ENCODE measurements at regions not wholly inside any gene's neighbourhood (a gene's known extent, or its start where the extent isn't known, plus 50 kb on each side); places are given as distances from the start of the nearest gene placed in this dataset.

GRCh38 chr11:127157225-127157624 is 156.7 kb upstream of the KIRREL3 start:
- no peak for DNase-seq (ENCODE audit: low read depth in 3 of 3)

GRCh38 chr11:127149410-127149809 is 148.8 kb upstream of the KIRREL3 start:
- no peak for DNase-seq (ENCODE audit: low read depth in 3 of 3)

- no peak for DNase-seq (ENCODE audit: low read depth in 3 of 3)
These were observed 142.7 kb upstream of the KIRREL3 start for GRCh38 chr11:127143251-127143650.

DNA sequence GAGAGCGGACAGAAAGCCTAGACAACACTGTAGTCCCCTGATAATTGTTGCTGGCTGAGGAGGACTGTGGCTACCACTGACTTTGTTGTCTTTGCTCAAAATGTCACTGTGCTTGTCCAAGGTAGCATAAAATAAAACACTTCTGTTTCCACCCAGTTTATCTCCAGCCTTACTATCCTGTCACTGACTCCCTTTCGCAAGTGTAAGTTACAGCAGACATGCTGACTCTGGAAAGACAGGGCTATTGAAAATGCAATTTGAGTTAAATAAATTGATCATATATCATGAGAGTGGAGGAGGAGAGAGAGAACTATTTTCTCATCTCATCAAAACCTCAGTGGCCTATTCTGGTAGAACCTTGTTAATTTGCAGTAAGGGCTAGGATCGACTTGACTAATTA is 138.0 kb upstream of the KIRREL3 start:
- no peak for DNase-seq (ENCODE audit: low read depth in 3 of 3)

DNA sequence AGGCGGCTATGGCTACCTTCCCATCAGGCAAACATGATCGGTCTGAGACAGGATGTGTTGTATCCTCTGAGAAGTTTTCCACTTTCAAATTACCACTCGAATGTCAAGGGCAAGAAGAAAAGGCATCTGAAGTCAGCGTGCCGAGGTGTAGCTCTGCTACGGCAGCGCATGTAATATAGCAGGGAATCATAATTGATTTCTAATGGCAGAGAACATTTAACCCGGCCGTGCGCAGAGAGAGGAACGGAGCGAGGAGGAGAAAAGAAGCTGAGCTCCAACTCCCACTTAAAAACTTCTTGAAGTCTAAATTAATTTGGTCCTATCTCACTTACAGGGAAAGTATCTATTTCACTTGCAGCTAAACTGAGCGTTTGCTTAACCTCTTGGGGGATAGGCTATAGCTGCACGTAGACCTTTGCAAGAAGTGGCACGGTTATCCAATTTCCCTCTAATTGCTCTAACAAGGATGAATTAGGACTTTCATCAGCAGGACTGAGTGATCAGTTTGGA is 137.3 kb upstream of the KIRREL3 start:
- no peak for DNase-seq (ENCODE audit: low read depth in 3 of 3)

GRCh38 chr11:127136438-127136837 is 135.9 kb upstream of the KIRREL3 start:
- DNase-seq (ENCODE audit: low read depth in 3 of 3) = no peak

DNA sequence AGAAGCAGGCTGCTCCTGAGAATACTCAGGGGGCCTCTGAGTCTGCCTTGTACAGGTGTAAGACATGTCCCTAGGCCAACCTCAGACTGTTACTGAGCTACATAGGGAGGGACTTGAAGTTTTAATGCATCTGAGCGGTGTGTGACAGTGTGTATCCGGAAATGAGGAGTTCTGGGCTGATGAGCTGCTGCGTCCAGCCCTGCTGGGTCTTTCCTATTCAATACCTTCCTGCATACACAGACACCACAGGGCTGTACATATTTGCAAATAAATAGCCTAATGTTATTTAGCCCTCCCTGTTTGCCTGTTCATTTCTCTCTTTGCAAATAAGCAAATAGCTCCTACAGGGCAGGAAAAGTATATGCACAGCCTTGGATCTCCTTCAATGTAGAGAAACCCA is 134.7 kb upstream of the KIRREL3 start:
- DNase-seq (ENCODE audit: low read depth in 3 of 3) = no peak

DNA sequence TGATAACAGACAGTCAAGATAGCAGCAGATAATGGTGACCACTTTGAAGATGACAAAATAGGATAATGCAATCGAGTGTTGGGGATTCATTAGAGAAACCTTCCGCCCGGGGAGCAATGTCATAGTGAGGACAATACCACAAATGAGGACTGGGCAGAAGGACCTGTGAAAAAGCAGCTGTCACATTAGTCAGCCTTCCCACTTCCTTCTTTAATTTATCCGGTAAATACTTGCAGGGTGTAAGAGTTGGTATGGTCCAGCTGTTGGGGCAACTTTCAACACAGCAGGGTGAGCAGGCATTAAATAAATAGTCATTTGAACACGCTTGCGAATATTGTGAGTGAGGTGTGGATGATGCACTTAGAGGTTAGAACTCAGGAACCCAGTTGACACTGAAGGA is 132.5 kb upstream of the KIRREL3 start:
- DNase-seq (ENCODE audit: low read depth in 3 of 3) = no peak

DNA sequence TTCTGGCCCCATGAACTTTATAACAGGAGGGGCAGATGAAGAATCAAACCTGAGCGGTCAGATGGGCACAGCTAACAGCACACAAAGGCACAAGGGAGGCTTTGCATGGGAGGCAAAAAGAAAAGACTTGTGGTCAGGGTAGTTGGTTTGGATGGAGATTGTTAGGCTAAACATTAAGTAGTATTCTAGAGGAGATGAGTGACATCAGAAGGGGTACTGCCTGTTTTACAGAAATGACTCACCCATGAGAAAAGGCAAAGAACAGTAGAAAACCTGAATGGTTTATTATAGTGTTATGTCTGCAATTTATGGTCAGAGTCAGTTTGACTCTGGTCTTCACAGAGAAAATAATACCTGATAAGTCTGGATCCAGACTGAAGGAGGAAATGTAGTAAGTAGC is 129.8 kb upstream of the KIRREL3 start:
- DNase-seq (ENCODE audit: low read depth in 3 of 3) = no peak

DNA sequence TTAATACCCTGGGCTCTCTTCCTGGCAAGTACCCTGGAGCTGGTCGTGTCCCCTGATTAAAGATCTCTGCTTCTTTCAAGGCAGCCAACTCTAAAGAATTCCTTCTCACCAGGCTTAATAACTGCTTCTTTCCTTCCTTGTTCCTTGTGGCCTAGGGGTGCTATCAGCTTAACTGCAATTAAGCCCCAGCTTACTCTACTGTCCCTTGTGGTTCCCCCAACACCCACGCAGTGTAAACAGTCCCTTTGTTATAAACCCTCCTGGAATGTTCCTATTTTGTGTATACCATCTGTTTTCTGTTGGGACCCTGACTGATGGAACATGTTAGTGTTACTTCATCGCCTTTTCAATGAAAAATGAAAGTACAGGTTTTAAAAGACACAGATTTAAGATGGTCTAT is 126.4 kb upstream of the KIRREL3 start:
- no peak for DNase-seq (ENCODE audit: low read depth in 3 of 3)

- no peak for DNase-seq (ENCODE audit: low read depth in 3 of 3)
These were observed 118.8 kb upstream of the KIRREL3 start for GRCh38 chr11:127119356-127119755.

DNA sequence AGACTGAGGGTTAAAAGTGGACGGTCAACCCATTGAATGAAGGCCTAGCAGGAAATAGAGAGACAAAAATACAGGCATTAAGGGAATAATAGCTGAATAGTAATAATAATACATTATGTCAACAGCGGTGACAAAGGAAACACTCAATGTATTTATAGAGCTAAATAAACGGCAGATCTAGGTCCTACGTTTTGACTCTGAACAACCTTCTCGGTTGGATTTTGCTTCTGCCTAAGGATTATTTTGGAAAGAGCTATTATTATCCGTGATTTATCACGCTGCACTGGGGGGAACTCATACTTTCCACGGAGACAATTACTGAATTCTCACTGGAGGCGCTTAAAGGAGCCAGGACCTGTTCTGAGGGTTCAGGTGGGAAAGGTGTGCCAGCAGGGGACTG is 118.2 kb upstream of the KIRREL3 start:
- DNase-seq (ENCODE audit: low read depth in 3 of 3) = no peak

GRCh38 chr11:127117231-127117739 is 116.7 kb upstream of the KIRREL3 start:
- no peak for DNase-seq (ENCODE audit: low read depth in 3 of 3)

- no peak for DNase-seq (ENCODE audit: low read depth in 3 of 3)
These were observed 115.3 kb upstream of the KIRREL3 start for GRCh38 chr11:127115844-127116243.

- no peak for DNase-seq (ENCODE audit: low read depth in 3 of 3)
These were observed 113.5 kb upstream of the KIRREL3 start for GRCh38 chr11:127114035-127114434.

DNA sequence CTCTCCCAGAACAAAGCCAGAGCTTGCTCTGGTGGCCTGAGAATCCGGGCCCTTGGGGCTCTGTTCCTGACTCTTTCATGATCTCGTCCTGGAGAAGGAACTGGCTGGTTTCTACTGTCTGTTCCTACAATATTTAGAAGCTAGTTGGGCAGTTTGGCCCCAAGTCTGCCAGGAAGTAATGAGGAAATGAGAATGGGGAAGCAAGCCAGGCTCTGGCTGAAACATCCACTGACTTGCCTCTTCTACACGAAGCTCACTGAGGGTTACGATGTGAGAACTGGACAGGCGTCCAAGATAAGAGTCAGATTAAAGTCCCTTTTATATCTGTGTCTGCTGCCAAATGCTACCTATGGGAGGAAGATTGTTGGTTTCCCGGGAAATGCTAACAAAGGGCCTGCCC is 110.0 kb upstream of the KIRREL3 start:
- DNase-seq (ENCODE audit: low read depth in 3 of 3) = no peak

DNA sequence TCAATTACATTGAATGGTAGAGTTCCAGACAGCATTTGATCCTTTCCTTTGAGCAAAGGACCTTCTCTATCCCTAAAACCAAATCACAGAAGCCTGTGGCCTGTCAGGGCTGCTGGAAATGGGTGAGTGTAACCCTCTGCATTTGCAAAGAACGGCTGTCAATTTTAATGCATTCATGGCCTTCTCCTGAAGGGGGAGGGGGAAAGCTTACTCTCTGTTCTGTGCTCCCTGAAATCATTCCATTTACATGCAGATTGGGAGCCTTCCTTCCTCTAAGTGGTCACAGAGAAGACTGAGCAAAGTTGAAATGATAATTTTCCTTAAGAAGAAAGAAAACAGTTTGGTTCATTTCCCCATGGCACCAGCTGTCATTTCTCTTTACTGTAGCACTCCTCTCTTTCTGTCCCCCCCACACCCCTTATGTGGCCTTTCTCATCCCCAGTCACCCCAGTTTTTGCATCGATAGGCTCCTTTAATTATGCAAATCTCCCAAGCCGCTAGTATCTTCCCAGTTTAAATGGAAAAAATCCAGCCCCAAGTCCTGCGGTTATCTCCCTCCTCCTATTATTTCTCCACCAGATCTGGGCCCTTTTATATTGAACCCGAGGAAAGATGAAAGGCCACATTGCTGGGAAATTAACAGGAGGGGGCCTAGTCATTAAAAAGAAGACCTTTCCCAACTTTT is 109.4 kb upstream of the KIRREL3 start:
- DNase-seq (ENCODE audit: low read depth in 3 of 3) = no peak

DNA sequence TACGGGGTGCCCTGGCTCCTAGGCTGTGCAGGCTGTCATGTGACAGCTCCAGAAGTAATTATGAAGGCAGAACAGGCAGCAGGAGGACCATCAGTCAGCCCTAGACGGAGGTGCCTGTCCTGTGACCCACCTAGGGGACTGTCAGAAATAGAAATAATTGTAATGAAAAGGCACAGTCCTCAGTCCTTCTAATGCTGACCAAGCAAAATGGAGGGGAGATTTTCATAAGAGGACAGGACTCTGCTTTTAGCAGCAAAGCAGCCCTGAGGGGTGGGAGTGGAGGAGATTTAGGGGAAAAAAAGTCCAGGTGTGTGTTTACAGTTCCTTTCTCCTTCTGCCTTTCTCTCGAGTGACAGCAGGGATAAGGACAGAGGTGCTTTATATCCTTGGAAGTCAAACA is 108.3 kb upstream of the KIRREL3 start:
- DNase-seq (ENCODE audit: low read depth in 3 of 3) = no peak

- DNase-seq (ENCODE audit: low read depth in 3 of 3) = no peak
These were observed 106.4 kb upstream of the KIRREL3 start for GRCh38 chr11:127106938-127107337.

DNA sequence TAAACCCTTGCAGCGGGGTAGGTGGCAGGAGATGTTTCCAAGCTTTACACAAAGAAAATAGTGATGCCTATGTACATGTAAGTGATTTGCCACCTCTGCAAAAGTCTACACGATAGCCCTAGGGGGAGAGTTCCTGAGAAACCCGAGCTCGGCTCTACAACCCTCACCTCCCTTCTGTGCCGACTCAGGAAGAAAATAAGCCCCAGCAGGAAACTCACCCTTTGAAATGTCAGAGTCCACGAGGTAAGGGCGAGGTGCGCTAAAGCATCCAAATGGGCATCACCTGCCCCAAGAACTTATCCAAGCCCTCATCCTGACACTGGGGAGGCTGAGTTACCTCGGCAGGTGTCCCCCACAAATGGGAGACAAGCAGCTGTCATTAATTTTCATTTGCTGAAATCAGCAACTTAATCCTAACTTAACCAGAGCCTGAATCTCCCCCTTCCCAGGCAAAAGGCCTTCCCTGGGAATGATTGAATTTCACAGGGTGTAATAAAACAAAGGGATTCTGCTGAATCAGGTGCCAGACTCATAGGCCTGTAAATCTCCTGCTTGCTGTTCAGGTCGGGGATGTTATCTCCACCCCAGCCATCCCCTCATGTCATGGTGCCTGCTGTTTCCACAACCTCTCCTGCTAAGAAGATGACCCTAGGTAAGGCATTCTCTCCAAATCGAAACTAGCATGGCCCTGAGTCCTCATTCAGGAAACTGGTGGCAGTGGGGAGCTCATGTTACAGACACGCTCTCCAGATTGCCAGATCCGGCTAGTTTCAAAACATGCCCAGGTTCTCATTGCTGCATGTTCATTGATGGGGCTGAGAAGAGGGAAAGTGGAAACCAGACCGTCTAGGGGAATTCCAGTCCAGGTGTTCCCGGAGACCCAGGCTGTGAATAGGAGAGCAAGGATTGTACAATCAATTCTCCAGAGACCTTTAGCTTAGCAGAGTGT is 105.3 kb upstream of the KIRREL3 start:
- no peak for DNase-seq (ENCODE audit: low read depth in 3 of 3)

DNA sequence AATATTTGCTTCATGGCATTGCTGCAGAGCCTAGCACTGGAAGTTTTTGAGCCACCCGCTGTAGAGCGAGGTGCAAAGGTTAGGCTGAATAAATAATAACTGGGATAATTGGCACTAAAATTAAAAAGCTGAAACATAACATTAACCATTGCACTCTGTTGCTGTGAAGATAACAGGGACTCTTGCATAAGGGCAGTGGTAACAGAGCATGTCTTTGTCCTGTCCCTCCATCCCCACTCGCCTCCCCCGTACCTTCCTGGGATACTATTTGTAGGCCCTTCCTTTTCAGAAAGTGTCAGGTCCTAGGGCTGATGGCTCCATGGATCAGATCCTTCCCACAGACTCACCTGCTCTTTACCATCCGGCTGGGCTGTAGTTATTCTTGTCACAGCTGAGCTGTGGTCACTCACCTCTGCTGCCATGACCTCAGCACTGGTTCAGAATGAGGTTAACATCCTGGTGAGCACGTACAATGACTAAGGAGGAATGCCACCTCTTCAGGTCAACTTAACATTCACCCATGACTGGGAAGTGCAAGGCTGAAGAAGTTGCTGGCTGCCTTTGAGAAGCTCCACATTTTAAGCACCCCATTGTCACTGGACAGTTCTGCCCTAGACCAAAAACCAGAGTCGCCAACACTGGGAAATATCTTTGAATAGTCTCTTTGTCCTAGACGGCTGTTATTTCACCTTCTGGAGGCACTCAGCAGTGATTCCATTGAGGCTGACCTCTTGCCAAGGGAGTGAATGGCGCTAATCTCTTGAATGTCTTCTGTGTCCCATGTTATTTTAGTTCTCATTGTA is 103.2 kb upstream of the KIRREL3 start:
- DNase-seq (ENCODE audit: low read depth in 3 of 3) = no peak

- no peak for DNase-seq (ENCODE audit: low read depth in 3 of 3)
These were observed 98.1 kb upstream of the KIRREL3 start for GRCh38 chr11:127098684-127099083.
